SK-N-MC (cell line): ENCODE measurements at regions not wholly inside any gene's neighbourhood (a gene's known extent, or its start where the extent isn't known, plus 50 kb on each side); places are given as distances from the start of the nearest gene placed in this dataset.

ENCODE experiments used
- DNase-seq: peaks from one replicate; pipeline ENCODE4 v3.0.0-alpha.2; 2011; ENCODE audit warnings: low read depth, low spot score
- H3K27ac ChIP-seq: fragments of 200-600 bp; sonication (generic); 2 replicates; pipeline ENCODE4 v1.5.1; 2016; ENCODE audit warnings: mixed run types
- H3K36me3 ChIP-seq: fragments of 200-600 bp; sonication (generic); 2 replicates; pipeline ENCODE4 v1.6.1; 2017; ENCODE audit warnings: antibody characterized with exemption, low read length, mixed read lengths; ENCODE audit not compliant: insufficient read depth
- H3K4me3 ChIP-seq: fragments of 200-600 bp; sonication (generic); 2 replicates; pipeline ENCODE4 v1.5.1; 2016
- H3K9ac ChIP-seq: fragments of 200-600 bp; sonication (generic); 2 replicates; pipeline ENCODE4 v1.8.0; 2017; ENCODE audit warnings: mixed run types, mixed read lengths; ENCODE audit not compliant: insufficient read length
- H3K9me3 ChIP-seq: fragments of 200-600 bp; sonication (generic); 2 replicates; pipeline ENCODE4 v1.6.1; 2017; ENCODE audit warnings: low read depth, mild to moderate bottlenecking, antibody characterized with exemption, low read length, moderate library complexity, mixed read lengths
- EZH2 ChIP-seq: fragments of 200-600 bp; sonication (generic); IDR thresholded peaks from one replicate; pipeline ENCODE4 v1.6.1; 2017; ENCODE audit warnings: antibody characterized with exemption
- FOXP2 ChIP-seq: optimal IDR thresholded peaks from 2 replicates; pipeline ENCODE3; 2011; ENCODE audit warnings: mild to moderate bottlenecking, moderate library complexity; ENCODE audit not compliant: insufficient read depth; ENCODE audit errors: extremely low read length, control extremely low read depth
- POLR2AphosphoS5 ChIP-seq: IDR thresholded peaks from 2 replicates; pipeline ENCODE4 v1.6.1; 2012; ENCODE audit warnings: mild to moderate bottlenecking, low read depth, low read length, borderline replicate concordance

DNA sequence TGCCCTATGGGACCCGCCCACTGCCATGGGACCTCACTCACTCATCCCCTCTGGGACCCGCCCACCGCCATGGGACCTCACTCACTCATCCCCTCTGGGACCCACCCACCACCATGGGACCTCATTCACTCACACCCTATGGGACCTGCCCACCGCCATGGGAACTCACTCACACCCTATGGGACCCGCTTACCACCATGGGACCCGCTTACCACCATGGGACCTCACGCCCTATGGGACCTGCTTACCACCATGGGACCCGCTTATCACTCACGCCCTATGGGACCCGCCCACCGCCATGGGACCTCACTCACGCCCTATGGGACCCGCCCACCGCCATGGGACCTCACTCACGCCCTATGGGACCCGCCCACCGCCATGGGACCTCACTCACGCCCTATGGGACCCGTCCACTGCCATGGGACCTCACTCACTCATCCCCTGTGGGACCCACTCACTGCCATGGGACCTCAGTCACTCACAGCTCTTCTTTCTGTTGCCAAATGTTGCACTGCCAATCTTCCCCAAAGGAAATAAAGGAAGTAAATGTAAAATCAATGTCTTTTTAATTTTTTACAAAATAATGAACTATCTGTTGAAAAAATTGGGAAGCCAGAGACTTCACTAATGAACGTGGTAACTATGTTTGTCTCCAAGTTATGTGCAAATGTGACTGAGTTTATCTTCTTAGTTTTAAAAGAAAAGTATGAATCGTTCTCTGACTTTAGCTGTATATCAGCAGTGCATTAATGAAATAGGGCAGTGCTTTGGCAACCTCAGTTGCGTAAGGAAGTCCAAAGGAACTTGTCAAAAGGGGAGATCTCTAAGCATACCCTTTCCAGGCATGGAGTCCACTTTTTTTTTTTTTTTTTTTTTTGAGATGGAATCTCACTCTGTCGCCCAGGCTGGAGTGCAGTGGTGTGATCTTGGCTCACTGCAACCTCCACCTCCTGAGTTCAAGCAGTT, 101.5 kb upstream of the MGAT5 start:
- no peak overlapping the region for H3K4me3 ChIP-seq
- no peak for DNase-seq
- TF ChIP-seq EZH2 (no peak), POLR2AphosphoS5 (no peak), FOXP2 (no peak)
- no peaks in the 10 kb centered on the region for H3K36me3 ChIP-seq
- H3K27ac ChIP-seq: no peak overlapping the region
- no peak overlapping the region for H3K9ac ChIP-seq
- no peaks in the 10 kb centered on the region for H3K9me3 ChIP-seq

DNA sequence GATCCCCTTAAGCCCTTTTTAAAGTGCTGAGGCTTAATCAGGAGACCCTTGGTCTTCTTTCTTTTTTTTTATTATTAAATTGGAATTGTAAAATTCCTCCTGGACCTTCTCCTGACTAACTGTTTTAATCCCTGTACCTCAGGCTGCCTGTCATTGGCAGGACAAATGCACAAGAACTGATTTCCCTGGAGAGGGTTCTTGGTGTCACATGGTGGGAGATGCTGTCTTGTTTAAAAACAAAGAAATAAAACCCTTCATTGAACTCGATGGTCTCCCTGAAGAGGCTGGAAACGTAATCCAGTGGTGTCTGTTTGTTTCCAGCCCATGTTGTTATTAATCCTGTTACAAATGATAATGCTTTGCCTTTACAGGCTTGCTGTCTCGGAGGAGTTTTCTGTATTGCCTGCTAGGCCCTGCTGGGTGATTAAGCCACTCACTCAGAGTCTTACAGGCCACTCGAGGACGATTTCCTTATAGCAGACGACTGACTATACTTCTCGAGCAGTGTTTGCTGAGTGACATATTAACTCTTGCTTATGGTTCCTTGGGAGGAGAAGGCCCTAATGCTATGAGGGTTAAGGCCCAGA, 100.5 kb upstream of the MGAT5 start:
- Histone ChIP-seq H3K4me3 (no peak overlapping the region), H3K9ac (no peak overlapping the region), H3K27ac (no peak overlapping the region), H3K9me3 (no peaks in the 10 kb centered on the region), H3K36me3 (no peaks in the 10 kb centered on the region)
- no peak for DNase-seq
- TF ChIP-seq POLR2AphosphoS5 (no peak), EZH2 (no peak), FOXP2 (no peak)

DNA sequence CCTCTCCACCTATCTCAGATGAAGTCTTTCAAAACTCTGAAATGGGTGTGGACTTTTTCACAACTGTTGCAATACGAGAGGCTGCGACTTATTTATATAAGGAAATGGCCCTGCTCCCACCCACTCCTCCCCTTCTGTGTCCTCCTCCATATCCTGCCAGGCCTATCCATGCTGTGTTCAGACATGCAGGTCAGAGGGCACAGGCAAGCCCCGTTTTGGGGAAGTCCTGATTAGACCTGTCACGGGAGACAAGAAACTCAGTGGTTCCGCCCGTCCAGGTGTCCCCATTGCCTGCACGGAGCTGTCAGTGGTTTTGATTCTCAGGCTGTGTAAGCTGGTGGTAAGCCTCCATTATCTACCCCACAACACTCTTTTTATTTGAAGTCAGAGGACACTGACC, 99.6 kb upstream of the MGAT5 start:
- Histone ChIP-seq H3K9me3 (no peaks in the 10 kb centered on the region), H3K9ac (no peak overlapping the region), H3K27ac (no peak overlapping the region), H3K4me3 (no peak overlapping the region), H3K36me3 (no peaks in the 10 kb centered on the region)
- TF ChIP-seq EZH2 (no peak), FOXP2 (no peak), POLR2AphosphoS5 (no peak)
- no peak for DNase-seq

DNA sequence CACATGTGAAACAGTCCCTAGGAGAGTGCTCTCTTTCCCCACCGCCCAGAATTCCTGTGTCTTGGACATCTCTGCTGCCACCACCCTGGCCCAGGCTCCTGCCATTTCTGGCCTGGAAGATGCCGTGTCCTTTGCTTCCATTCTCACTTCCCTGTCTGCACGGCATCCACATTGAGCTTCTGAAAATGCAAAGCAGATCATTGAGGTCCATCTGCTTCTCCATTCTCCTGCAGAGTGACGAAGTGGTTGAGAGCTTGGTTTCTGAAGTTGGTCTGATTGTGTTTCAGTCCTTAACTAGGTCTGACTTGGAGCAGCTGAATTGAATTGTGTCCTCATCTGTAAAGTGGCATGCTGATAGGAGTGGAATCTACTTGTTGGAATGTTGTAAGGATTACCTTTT, 98.7 kb upstream of the MGAT5 start:
- H3K9ac ChIP-seq: no peak overlapping the region
- H3K9me3 ChIP-seq: no peaks in the 10 kb centered on the region
- TF ChIP-seq POLR2AphosphoS5: no peak
- no peak for TF ChIP-seq EZH2
- no peak for TF ChIP-seq FOXP2
- no peak overlapping the region for H3K4me3 ChIP-seq
- no peak for DNase-seq
- H3K27ac ChIP-seq: no peak overlapping the region
- H3K36me3 ChIP-seq: no peaks in the 10 kb centered on the region

DNA sequence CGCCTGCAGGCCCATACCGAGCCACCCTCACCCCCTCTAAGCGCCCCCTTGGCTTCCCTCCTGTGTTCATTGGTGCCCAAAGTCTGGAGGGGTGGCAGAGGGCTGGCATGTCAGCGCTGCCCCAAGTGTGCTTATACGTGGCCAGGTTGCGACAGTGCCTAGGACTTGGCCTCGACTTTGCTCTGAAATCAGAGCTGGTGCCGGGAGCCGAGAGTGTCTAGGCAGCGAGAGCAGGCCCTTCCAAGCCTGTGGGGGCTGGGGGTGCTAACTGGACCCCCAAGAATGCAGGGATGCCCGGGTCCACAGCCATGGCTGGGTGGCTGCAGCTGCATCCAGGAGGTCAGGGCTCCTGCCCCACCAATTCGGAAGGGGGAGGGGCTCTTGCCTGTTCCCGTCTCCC, 95.6 kb upstream of the MGAT5 start:
- no peaks in the 10 kb centered on the region for H3K36me3 ChIP-seq
- no peak overlapping the region for H3K4me3 ChIP-seq
- DNase-seq: no peak
- TF ChIP-seq EZH2 (no peak), FOXP2 (no peak), POLR2AphosphoS5 (no peak)
- H3K9me3 ChIP-seq: no peaks in the 10 kb centered on the region
- H3K27ac ChIP-seq: no peak overlapping the region
- H3K9ac ChIP-seq: no peak overlapping the region

DNA sequence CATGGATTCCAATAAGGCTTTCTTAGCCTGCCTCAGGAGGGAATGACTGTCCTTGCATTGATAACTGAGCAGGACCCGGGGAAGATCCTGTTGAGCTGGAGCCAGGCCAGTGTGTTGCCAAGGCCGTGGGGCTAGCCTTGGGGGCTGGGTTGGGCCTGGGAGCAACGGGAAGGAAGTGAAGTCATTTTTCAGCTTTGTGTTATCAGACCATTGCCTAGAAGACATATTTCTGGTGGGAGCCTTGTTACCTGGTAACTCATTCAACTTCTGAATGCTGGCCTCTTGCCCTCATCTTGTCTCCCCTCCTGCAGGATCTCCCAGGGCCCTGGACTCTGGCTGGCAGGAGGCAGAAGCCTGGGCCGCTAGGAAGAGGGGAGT, 92.7 kb upstream of the MGAT5 start:
- Histone ChIP-seq H3K36me3 (no peaks in the 10 kb centered on the region), H3K4me3 (no peak overlapping the region), H3K9ac (no peak overlapping the region), H3K9me3 (no peaks in the 10 kb centered on the region), H3K27ac (no peak overlapping the region)
- DNase-seq: no peak
- TF ChIP-seq EZH2 (no peak), FOXP2 (no peak), POLR2AphosphoS5 (no peak)

DNA sequence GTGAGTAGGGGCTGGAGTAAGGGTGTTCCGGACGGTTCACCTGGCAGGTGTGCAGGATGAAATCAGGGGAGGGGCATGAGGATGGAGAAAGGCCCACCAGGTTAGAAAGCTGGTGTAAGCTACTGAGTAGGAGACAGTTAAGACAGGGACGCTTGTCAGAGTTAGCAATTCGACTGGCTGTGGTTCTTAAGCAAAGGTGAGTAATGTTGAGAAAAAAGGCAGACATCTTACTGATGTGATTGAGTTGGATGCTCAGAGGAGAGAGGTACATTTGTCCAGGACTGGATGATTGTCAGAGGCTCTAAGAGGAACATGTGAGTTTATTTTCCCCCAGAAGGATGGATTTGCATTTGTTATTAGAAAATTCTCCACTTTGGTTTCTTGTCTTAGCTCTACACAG, 90.5 kb upstream of the MGAT5 start:
- Histone ChIP-seq H3K36me3 (no peaks in the 10 kb centered on the region), H3K27ac (no peak overlapping the region), H3K9ac (no peak overlapping the region), H3K9me3 (no peaks in the 10 kb centered on the region), H3K4me3 (no peak overlapping the region)
- DNase-seq: no peak
- no peak for TF ChIP-seq FOXP2
- TF ChIP-seq EZH2: no peak
- no peak for TF ChIP-seq POLR2AphosphoS5

DNA sequence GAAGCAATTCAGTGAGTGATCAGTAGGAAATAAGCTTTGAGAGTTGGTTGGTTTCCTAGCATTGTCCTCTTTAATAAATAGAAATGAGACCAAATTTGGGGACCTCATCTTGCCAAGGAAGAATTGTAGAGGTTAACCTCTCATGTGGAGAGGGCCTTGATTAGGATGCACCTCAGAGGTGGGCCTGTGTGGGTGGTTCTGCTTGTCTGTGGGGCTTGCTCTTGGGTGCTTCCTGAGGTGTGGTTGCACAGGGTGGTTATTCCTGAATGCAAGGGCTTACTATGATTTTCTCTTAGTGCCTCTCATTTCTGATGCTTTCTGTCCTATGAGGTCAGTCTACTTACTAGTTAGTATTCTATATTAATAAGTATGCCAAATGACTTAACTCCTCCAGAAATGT, 89.6 kb upstream of the MGAT5 start:
- Histone ChIP-seq H3K36me3 (no peaks in the 10 kb centered on the region), H3K4me3 (no peak overlapping the region), H3K9ac (no peak overlapping the region), H3K27ac (no peak overlapping the region), H3K9me3 (no peaks in the 10 kb centered on the region)
- DNase-seq: no peak
- no peak for TF ChIP-seq FOXP2
- TF ChIP-seq POLR2AphosphoS5: no peak
- no peak for TF ChIP-seq EZH2

DNA sequence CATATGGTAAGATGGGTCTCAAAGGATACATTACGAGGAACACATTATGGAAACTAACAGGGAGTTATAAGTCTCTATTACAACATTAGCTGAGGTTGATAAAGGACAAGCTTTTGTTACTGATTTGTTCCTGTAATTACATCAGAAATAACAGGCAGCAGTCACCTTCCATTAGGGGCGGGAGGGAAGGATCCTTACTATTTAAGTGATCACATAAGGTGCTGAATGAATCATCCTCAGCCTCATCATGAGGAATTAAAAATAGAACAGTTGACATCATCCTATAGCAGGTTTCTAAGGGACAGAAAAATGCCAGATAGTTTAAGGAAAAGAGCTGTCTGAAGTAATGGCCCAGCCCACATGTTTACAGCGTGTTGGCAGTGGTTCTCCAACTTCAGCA, 86.9 kb upstream of the MGAT5 start:
- Histone ChIP-seq H3K9ac (no peak overlapping the region), H3K4me3 (no peak overlapping the region), H3K27ac (no peak overlapping the region), H3K9me3 (no peaks in the 10 kb centered on the region), H3K36me3 (no peaks in the 10 kb centered on the region)
- TF ChIP-seq FOXP2 (no peak), POLR2AphosphoS5 (no peak), EZH2 (no peak)
- DNase-seq: no peak
